ENCODE measurements at regions not wholly inside any gene's neighbourhood (a gene's known extent, or its start where the extent isn't known, plus 50 kb on each side); places are given as distances from the start of the nearest gene placed in this dataset.

GRCh38 chr5:6889030-6889429 is 175.8 kb downstream of the TENT4A start:
- no peak overlapping the region for H3K9ac ChIP-seq (ENCODE audit: low read depth, low read length)
- H3K27ac ChIP-seq (ENCODE audit: insufficient read depth, low read length), result no peak overlapping the region
- H3K4me2 ChIP-seq (ENCODE audit: low read depth, low read length), result no peak overlapping the region
- ChIA-PET CTCF (no interaction called here), POLR2A (ENCODE audit: unreplicated experiment) (no interaction called here)
- no peak overlapping the region for H2BK5ac ChIP-seq (ENCODE audit: low read depth, low read length, poor library complexity, severe bottlenecking)
- no peaks in the 10 kb centered on the region for H3K27me3 ChIP-seq (ENCODE audit: control insufficient read depth, insufficient read depth, low read length)
- no peaks in the 10 kb centered on the region for H4K20me1 ChIP-seq (ENCODE audit: insufficient read depth, low read length)
- H3K14ac ChIP-seq (replicated peaks; ENCODE audit: low read depth, low read length), result no peak overlapping the region
- in situ Hi-C loops (cut with MboI; ENCODE audit: low sequenced_read_pairs), result no loop called here
- H4K91ac ChIP-seq (ENCODE audit: insufficient read depth, low read depth, low read length), result no peak overlapping the region
- no peaks in the 10 kb centered on the region for H3K79me1 ChIP-seq (ENCODE audit: low read depth in 1 of 2, low read length in 2 of 2)
- H3K4ac ChIP-seq (ENCODE audit: low read depth, low read length), result no peak overlapping the region
- no peaks in the 10 kb centered on the region for H3K36me3 ChIP-seq (ENCODE audit: control insufficient read depth, insufficient read depth, low read length)
- H3K9me1 ChIP-seq (ENCODE audit: insufficient read depth, low read length), result no peaks in the 10 kb centered on the region
- WGBS, 2 experiments (ENCODE audit: extremely low coverage in 2 of 2, insufficient read length in 1 of 2), result no CpG with 5 or more reads among the region's 1 CpG
- BruUV-seq (replicated peaks), result no TSS peak
- H3K23ac ChIP-seq (ENCODE audit: low read depth, low read length), result no peak overlapping the region
- peaks cover 21% of the 10 kb centered on the region for H3K9me3 ChIP-seq (ENCODE audit: control insufficient read depth, insufficient read depth, low read length)
- H4K8ac ChIP-seq (ENCODE audit: low read depth in 2 of 2, low read length in 2 of 2), result no peak overlapping the region
- H3K4me3 ChIP-seq (ENCODE audit: insufficient read depth, low read depth, low read length), result no peak overlapping the region
- no peak overlapping the region for H3K18ac ChIP-seq (ENCODE audit: low read depth, low read length)
- no peak overlapping the region for H4K5ac ChIP-seq (ENCODE audit: low read depth, low read length)
- DNase-seq (no peak), ATAC-seq (ENCODE audit: low read depth) (no peak)
- TF ChIP-seq ELK1 (IDR thresholded peaks at IDR 0.05; ENCODE audit: borderline replicate concordance, low read depth, low read length) (no peak), MXI1 (IDR thresholded peaks at IDR 0.05; ENCODE audit: borderline replicate concordance, low read depth, low read length) (no peak), CTCF (conservative IDR thresholded peaks at IDR 0.05; ENCODE audit: low read depth, low read length) (no peak), MAZ (IDR thresholded peaks at IDR 0.05; ENCODE audit: borderline replicate concordance, low read depth, low read length) (no peak), FOS (IDR thresholded peaks at IDR 0.05; ENCODE audit: low read depth, low read length) (no peak), USF2 (IDR thresholded peaks at IDR 0.05; ENCODE audit: low read depth, low read length) (no peak), RAD21 (IDR thresholded peaks at IDR 0.05; ENCODE audit: low read length) (no peak), MAFK (IDR thresholded peaks at IDR 0.05; ENCODE audit: low read depth, low read length) (no peak), NFE2L2 (IDR thresholded peaks at IDR 0.05; ENCODE audit: low read depth, low read length) (no peak), RFX5 (IDR thresholded peaks at IDR 0.05; ENCODE audit: low read depth, low read length) (no peak), SMC3 (IDR thresholded peaks at IDR 0.05; ENCODE audit: low read depth, low read length) (no peak), POLR2A (IDR thresholded peaks at IDR 0.05; ENCODE audit: low read depth, low read length) (no peak), RCOR1 (IDR thresholded peaks at IDR 0.05; ENCODE audit: insufficient replicate concordance, low read length) (no peak), BHLHE40 (IDR thresholded peaks at IDR 0.05; ENCODE audit: low read depth, low read length) (no peak)
- H2AK9ac ChIP-seq (replicated peaks; ENCODE audit: low read depth, low read length, poor library complexity), result no peak overlapping the region
- H2AFZ ChIP-seq (replicated peaks; ENCODE audit: low read length, poor library complexity), result no peak overlapping the region
- H2BK120ac ChIP-seq (ENCODE audit: low read depth, low read length), result no peak overlapping the region
- intact Hi-C loops (cut with micrococcal nuclease), result no loop called here
- H3K56ac ChIP-seq (ENCODE audit: extremely low read depth, insufficient read depth, low read length), result no peak overlapping the region
- dilution Hi-C loops (cut with HindIII; ENCODE audit: low sequenced_read_pairs, unreplicated experiment), result no loop called here
- no peak overlapping the region for H2AK5ac ChIP-seq (ENCODE audit: low read depth, low read length)
- H3K4me1 ChIP-seq (ENCODE audit: control insufficient read depth, insufficient read depth, low read length), result no peaks in the 10 kb centered on the region
- H2BK20ac ChIP-seq (ENCODE audit: low read depth, low read length), result no peak overlapping the region
- H2BK15ac ChIP-seq (ENCODE audit: low read depth, low read length), result no peak overlapping the region

Data from IMR-90 (cell line).